ENCODE measurements at regions not wholly inside any gene's neighbourhood (a gene's known extent, or its start where the extent isn't known, plus 50 kb on each side); places are given as distances from the start of the nearest gene placed in this dataset.

- no peak overlapping the region for H3K4me3 ChIP-seq (ENCODE audit: low read depth, low read length)
- H3K9me3 ChIP-seq (ENCODE audit: control insufficient read depth, insufficient read depth, low read depth, low read length): no peaks in the 10 kb centered on the region
- no peak overlapping the region for H3K27ac ChIP-seq (ENCODE audit: extremely low read depth, low read depth, low read length)
- POLR2A ChIA-PET: no interaction called here
- H3K4me1 ChIP-seq (ENCODE audit: control insufficient read depth, insufficient read depth, low read length): no peaks in the 10 kb centered on the region
- CTCF ChIA-PET: no interaction called here
- no peaks in the 10 kb centered on the region for H3K36me3 ChIP-seq (ENCODE audit: control insufficient read depth in 2 of 2, insufficient read depth in 1 of 2, low read length in 2 of 2)
- no peak for TF ChIP-seq SP2 (tag by site-specific recombination; IDR thresholded peaks at IDR 0.05)
- TF ChIP-seq ZNF239 (tag by site-specific recombination; IDR thresholded peaks at IDR 0.05): no peak
- TF ChIP-seq HOXA7 (CRISPR knock-in tag; IDR thresholded peaks at IDR 0.05; ENCODE audit: borderline replicate concordance): no peak
- no peak for TF ChIP-seq ZBTB49 (tag by site-specific recombination; IDR thresholded peaks at IDR 0.05; ENCODE audit: low read depth)
- TF ChIP-seq PRDM10 (tag by site-specific recombination; IDR thresholded peaks at IDR 0.05): no peak
Observed at GRCh38 chr18:44497311-44497710, 183.4 kb upstream of the SETBP1 start.

- ChIA-PET POLR2A (no interaction called here), CTCF (no interaction called here)
- no peak overlapping the region for H3K27ac ChIP-seq (ENCODE audit: extremely low read depth, low read depth, low read length)
- TF ChIP-seq ZFP41 (tag by site-specific recombination; IDR thresholded peaks at IDR 0.05; ENCODE audit: borderline replicate concordance): no peak
- TF ChIP-seq ZFP69B (tag by site-specific recombination; IDR thresholded peaks at IDR 0.05): no peak
- no peak for TF ChIP-seq ZNF341 (tag by site-specific recombination; IDR thresholded peaks at IDR 0.05; ENCODE audit: low read depth)
- TF ChIP-seq ZNF423 (tag by site-specific recombination; IDR thresholded peaks at IDR 0.05): no peak
- no peak for TF ChIP-seq ZBTB8A (tag by site-specific recombination; IDR thresholded peaks at IDR 0.05)
- TF ChIP-seq, protein P1, sequence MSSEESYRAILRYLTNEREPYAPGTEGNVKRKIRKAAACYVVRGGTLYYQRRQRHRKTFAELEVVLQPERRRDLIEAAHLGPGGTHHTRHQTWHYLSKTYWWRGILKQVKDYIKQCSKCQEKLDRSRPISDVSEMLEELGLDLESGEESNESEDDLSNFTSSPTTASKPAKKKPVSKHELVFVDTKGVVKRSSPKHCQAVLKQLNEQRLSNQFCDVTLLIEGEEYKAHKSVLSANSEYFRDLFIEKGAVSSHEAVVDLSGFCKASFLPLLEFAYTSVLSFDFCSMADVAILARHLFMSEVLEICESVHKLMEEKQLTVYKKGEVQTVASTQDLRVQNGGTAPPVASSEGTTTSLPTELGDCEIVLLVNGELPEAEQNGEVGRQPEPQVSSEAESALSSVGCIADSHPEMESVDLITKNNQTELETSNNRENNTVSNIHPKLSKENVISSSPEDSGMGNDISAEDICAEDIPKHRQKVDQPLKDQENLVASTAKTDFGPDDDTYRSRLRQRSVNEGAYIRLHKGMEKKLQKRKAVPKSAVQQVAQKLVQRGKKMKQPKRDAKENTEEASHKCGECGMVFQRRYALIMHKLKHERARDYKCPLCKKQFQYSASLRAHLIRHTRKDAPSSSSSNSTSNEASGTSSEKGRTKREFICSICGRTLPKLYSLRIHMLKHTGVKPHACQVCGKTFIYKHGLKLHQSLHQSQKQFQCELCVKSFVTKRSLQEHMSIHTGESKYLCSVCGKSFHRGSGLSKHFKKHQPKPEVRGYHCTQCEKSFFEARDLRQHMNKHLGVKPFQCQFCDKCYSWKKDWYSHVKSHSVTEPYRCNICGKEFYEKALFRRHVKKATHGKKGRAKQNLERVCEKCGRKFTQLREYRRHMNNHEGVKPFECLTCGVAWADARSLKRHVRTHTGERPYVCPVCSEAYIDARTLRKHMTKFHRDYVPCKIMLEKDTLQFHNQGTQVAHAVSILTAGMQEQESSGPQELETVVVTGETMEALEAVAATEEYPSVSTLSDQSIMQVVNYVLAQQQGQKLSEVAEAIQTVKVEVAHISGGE (tag by site-specific recombination; conservative IDR thresholded peaks at IDR 0.05; ENCODE audit: low read depth): no peak
- no peak for TF ChIP-seq ZNF585B (tag by site-specific recombination; IDR thresholded peaks at IDR 0.05)
- no peak overlapping the region for H3K4me3 ChIP-seq (ENCODE audit: low read depth, low read length)
- no peaks in the 10 kb centered on the region for H3K36me3 ChIP-seq (ENCODE audit: control insufficient read depth in 2 of 2, insufficient read depth in 1 of 2, low read length in 2 of 2)
- no peaks in the 10 kb centered on the region for H3K9me3 ChIP-seq (ENCODE audit: control insufficient read depth, insufficient read depth, low read depth, low read length)
- no peaks in the 10 kb centered on the region for H3K4me1 ChIP-seq (ENCODE audit: control insufficient read depth, insufficient read depth, low read length)
Observed at GRCh38 chr18:44497757-44498490, 182.8 kb upstream of the SETBP1 start.

Data from HEK293 (cell line).